SK-N-SH (cell line): ENCODE measurements at regions not wholly inside any gene's neighbourhood (a gene's known extent, or its start where the extent isn't known, plus 50 kb on each side); places are given as distances from the start of the nearest gene placed in this dataset.

Experiments used
- CHD2 ChIP-seq: fragments of 150-350 bp; IDR thresholded peaks from 2 replicates; pipeline ENCODE4 v1.6.1; 2018; ENCODE audit warnings: low read length; ENCODE audit not compliant: partially characterized antibody
- EP300 ChIP-seq, 2 experiments: IDR thresholded peaks; 2 replicates each; pipeline versions ENCODE4 v1.4.0 to v1.6.1; 2012; ENCODE audit warnings: borderline replicate concordance in 1 of 2, low read depth in 1 of 2, low read length in 1 of 2
- NFIC ChIP-seq: IDR thresholded peaks from 2 replicates; pipeline ENCODE4 v1.4.0; 2012; ENCODE audit warnings: borderline replicate concordance
- NRF1 ChIP-seq: IDR thresholded peaks from 2 replicates; pipeline ENCODE4 v1.6.1; 2012; ENCODE audit warnings: low read depth, mild to moderate bottlenecking, low read length
- TAF1 ChIP-seq: IDR thresholded peaks from 2 replicates; pipeline ENCODE4 v1.6.1; 2012; ENCODE audit warnings: low read depth, mild to moderate bottlenecking, low read length, moderate library complexity, borderline replicate concordance
- TF ChIP-seq, protein P1 (sequence below): fragments of 200-600 bp; sonication (generic); IDR thresholded peaks from 2 replicates; pipeline ENCODE4 v1.6.1; 2017; ENCODE audit warnings: antibody characterized with exemption, mild to moderate bottlenecking, moderate library complexity
- TF ChIP-seq, protein P2 (sequence below): IDR thresholded peaks from 2 replicates; pipeline ENCODE4; 2012

DNA sequence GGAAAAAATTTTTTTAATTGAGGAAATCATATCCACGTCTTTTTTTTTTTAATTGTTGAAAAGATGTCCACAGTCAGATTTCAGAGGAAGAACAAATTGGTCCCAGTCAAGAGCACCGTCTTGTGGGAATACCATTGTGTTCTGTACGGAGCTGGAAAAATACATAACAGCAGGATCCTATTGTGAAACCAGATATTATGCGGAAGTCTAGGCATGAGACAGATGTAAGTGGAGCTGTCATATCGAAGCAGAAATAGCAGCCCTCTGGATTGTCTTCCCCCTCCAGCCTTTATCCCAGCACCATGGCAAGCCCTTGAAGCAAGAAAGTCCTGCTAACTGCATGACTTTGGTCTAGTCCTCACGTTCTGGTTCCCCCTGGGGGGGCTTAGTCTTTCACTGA is 391.6 kb upstream of the ASIC2 start:
- TF ChIP-seq, protein P1, sequence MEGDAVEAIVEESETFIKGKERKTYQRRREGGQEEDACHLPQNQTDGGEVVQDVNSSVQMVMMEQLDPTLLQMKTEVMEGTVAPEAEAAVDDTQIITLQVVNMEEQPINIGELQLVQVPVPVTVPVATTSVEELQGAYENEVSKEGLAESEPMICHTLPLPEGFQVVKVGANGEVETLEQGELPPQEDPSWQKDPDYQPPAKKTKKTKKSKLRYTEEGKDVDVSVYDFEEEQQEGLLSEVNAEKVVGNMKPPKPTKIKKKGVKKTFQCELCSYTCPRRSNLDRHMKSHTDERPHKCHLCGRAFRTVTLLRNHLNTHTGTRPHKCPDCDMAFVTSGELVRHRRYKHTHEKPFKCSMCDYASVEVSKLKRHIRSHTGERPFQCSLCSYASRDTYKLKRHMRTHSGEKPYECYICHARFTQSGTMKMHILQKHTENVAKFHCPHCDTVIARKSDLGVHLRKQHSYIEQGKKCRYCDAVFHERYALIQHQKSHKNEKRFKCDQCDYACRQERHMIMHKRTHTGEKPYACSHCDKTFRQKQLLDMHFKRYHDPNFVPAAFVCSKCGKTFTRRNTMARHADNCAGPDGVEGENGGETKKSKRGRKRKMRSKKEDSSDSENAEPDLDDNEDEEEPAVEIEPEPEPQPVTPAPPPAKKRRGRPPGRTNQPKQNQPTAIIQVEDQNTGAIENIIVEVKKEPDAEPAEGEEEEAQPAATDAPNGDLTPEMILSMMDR, result no peak
- no peak for TF ChIP-seq CHD2
- no peak for TF ChIP-seq NFIC
- TF ChIP-seq EP300 (IDR thresholded peaks at IDR 0.05; ENCODE audit: borderline replicate concordance in 1 of 2, low read depth in 1 of 2, low read length in 1 of 2), result no peak
- no peak for TF ChIP-seq TAF1
- TF ChIP-seq NRF1, result no peak
- TF ChIP-seq, protein P2, sequence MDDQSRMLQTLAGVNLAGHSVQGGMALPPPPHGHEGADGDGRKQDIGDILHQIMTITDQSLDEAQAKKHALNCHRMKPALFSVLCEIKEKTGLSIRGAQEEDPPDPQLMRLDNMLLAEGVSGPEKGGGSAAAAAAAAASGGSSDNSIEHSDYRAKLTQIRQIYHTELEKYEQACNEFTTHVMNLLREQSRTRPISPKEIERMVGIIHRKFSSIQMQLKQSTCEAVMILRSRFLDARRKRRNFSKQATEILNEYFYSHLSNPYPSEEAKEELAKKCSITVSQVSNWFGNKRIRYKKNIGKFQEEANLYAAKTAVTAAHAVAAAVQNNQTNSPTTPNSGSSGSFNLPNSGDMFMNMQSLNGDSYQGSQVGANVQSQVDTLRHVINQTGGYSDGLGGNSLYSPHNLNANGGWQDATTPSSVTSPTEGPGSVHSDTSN, result no peak
